Cardiac muscle cell (in vitro differentiated cells and primary cell): ENCODE measurements at regions not wholly inside any gene's neighbourhood (a gene's known extent, or its start where the extent isn't known, plus 50 kb on each side); places are given as distances from the start of the nearest gene placed in this dataset.
A peak's percentile ranks its signal among the peaks of the same experiment; 100 is the strongest.

Source experiments
- DNase-seq, 2 donors: peaks; one replicate each; pipeline versions ENCODE4 v3.0.0 to v3.0.0-alpha.2; 2010 to 2017; ENCODE audit warnings: low read depth in 1 of 2, low spot score in 1 of 2
- H3K27ac ChIP-seq: fragments of 200-600 bp; sonication (generic); 2 replicates; pipeline ENCODE4 v1.5.1; 2016
- H3K27me3 ChIP-seq: fragments of 200-600 bp; sonication (generic); 2 replicates; pipeline ENCODE4 v1.6.0; 2016; ENCODE audit warnings: control low read depth
- H3K36me3 ChIP-seq: fragments of 200-600 bp; sonication (generic); 2 replicates; pipeline ENCODE4 v1.5.1; 2016; ENCODE audit warnings: control low read depth
- H3K4me1 ChIP-seq: fragments of 200-600 bp; sonication (generic); 2 replicates; pipeline ENCODE4 v1.8.1; 2017; ENCODE audit warnings: low read depth, mild to moderate bottlenecking, mixed run types
- H3K4me3 ChIP-seq: fragments of 200-600 bp; sonication (generic); 2 replicates; pipeline ENCODE4 v1.5.1; 2016; ENCODE audit warnings: mild to moderate bottlenecking
- H3K9me3 ChIP-seq: fragments of 200-600 bp; sonication (generic); 2 replicates; pipeline ENCODE4 v1.5.1; 2017; ENCODE audit warnings: low read depth, mild to moderate bottlenecking, control low read depth
- CTCF ChIP-seq: IDR thresholded peaks from 2 replicates; pipeline ENCODE4 v1.5.1; 2012; ENCODE audit warnings: low read depth, mild to moderate bottlenecking, low read length

GRCh38 chr5:148913985-148914431, 87.6 kb downstream of the ADRB2 start:
- peak; percentile 14 to 58 for DNase-seq
- Histone ChIP-seq H3K9me3 (no peaks in the 10 kb centered on the region), H3K4me1 (peaks cover 5% of the 10 kb centered on the region), H3K36me3 (no peaks in the 10 kb centered on the region), H3K4me3 (no peak overlapping the region), H3K27me3 (peaks cover 6% of the 10 kb centered on the region), H3K27ac (no peak overlapping the region)
- TF ChIP-seq CTCF: no peak

- Histone ChIP-seq H3K27ac (no peak overlapping the region), H3K36me3 (no peaks in the 10 kb centered on the region), H3K27me3 (peaks cover 6% of the 10 kb centered on the region), H3K4me3 (no peak overlapping the region), H3K4me1 (peaks cover 5% of the 10 kb centered on the region), H3K9me3 (no peaks in the 10 kb centered on the region)
- no peak for DNase-seq
- TF ChIP-seq CTCF: no peak
Observed at GRCh38 chr5:148915224-148915817, 88.9 kb downstream of the ADRB2 start.

GRCh38 chr5:148920646-148921288, 94.4 kb downstream of the ADRB2 start:
- H3K27ac ChIP-seq: no peak overlapping the region
- no peaks in the 10 kb centered on the region for H3K9me3 ChIP-seq
- H3K4me3 ChIP-seq: no peak overlapping the region
- no peak for DNase-seq
- no peaks in the 10 kb centered on the region for H3K36me3 ChIP-seq
- TF ChIP-seq CTCF: no peak
- H3K27me3 ChIP-seq: peaks cover 6% of the 10 kb centered on the region
- H3K4me1 ChIP-seq: no peaks in the 10 kb centered on the region

GRCh38 chr5:148921350-148921749, 94.9 kb downstream of the ADRB2 start:
- no peaks in the 10 kb centered on the region for H3K9me3 ChIP-seq
- no peak overlapping the region for H3K4me3 ChIP-seq
- H3K27me3 ChIP-seq: peaks cover 6% of the 10 kb centered on the region
- H3K36me3 ChIP-seq: no peaks in the 10 kb centered on the region
- no peak for DNase-seq
- no peak for TF ChIP-seq CTCF
- H3K27ac ChIP-seq: no peak overlapping the region
- no peaks in the 10 kb centered on the region for H3K4me1 ChIP-seq

GRCh38 chr5:148922606-148923005, 96.2 kb downstream of the ADRB2 start:
- no peak overlapping the region for H3K27ac ChIP-seq
- no peak for TF ChIP-seq CTCF
- H3K9me3 ChIP-seq: no peaks in the 10 kb centered on the region
- H3K4me1 ChIP-seq: no peaks in the 10 kb centered on the region
- H3K27me3 ChIP-seq: no peaks in the 10 kb centered on the region
- no peaks in the 10 kb centered on the region for H3K36me3 ChIP-seq
- DNase-seq: no peak
- H3K4me3 ChIP-seq: no peak overlapping the region
